HG02870 (cell line): ENCODE measurements at regions not wholly inside any gene's neighbourhood (a gene's known extent, or its start where the extent isn't known, plus 50 kb on each side); places are given as distances from the start of the nearest gene placed in this dataset.
"Not testable (repeated sequence)": the region's sequence is repeated elsewhere in the genome, so short reads cannot be mapped to it uniquely, and the experiment has no call there.

Source experiments
- ATAC-seq: cut with Tn5 transposase; IDR thresholded peaks from one replicate; pipeline ENCODE4 v1.9.1; 2021; ENCODE audit warnings: mild to moderate bottlenecking, moderate library complexity; ENCODE audit not compliant: unreplicated experiment

- ATAC-seq, result no peak
Measured at GRCh38 chr7:97373736-97374135, 256.2 kb downstream of the SDHAF3 start.

- ATAC-seq, result no peak
Measured at GRCh38 chr7:97377713-97378112, 260.2 kb downstream of the SDHAF3 start.

GRCh38 chr7:97381815-97382554 is 264.5 kb downstream of the SDHAF3 start:
- ATAC-seq, result no peak

GRCh38 chr7:97390052-97390451 is 272.6 kb downstream of the SDHAF3 start:
- no peak for ATAC-seq

- no peak for ATAC-seq
Measured at GRCh38 chr7:97390915-97391593, 273.6 kb downstream of the SDHAF3 start.

GRCh38 chr7:97401398-97401797 is 283.9 kb downstream of the SDHAF3 start:
- ATAC-seq, result no peak

- ATAC-seq, result no peak
Measured at GRCh38 chr7:97405835-97406234, 288.3 kb downstream of the SDHAF3 start.

- no peak for ATAC-seq
Measured at GRCh38 chr7:97407106-97407505, 289.6 kb downstream of the SDHAF3 start.

GRCh38 chr7:97409346-97409745 is 291.8 kb downstream of the SDHAF3 start:
- ATAC-seq, result no peak

- no peak for ATAC-seq
Measured at GRCh38 chr7:97418312-97418711, 300.8 kb downstream of the SDHAF3 start.

GRCh38 chr7:97419898-97420297 is 302.4 kb downstream of the SDHAF3 start:
- ATAC-seq, result no peak

- no peak for ATAC-seq
Measured at GRCh38 chr7:97421307-97421930, 303.9 kb downstream of the SDHAF3 start.

- ATAC-seq, result no peak
Measured at GRCh38 chr7:97422046-97422445, 304.5 kb downstream of the SDHAF3 start.

- no peak for ATAC-seq
Measured at GRCh38 chr7:97430006-97430405, 301.9 kb upstream of the TAC1 start.

- no peak for ATAC-seq
Measured at GRCh38 chr7:97439637-97440214, 292.2 kb upstream of the TAC1 start.

GRCh38 chr7:97446361-97446760 is 285.5 kb upstream of the TAC1 start:
- ATAC-seq, result no peak

GRCh38 chr7:97449448-97449847 is 282.4 kb upstream of the TAC1 start:
- not testable (repeated sequence) for ATAC-seq

GRCh38 chr7:97450516-97450915 is 281.4 kb upstream of the TAC1 start:
- no peak for ATAC-seq

GRCh38 chr7:97454636-97455035 is 277.2 kb upstream of the TAC1 start:
- no peak for ATAC-seq

GRCh38 chr7:97457054-97457453 is 274.8 kb upstream of the TAC1 start:
- no peak for ATAC-seq

- ATAC-seq, result no peak
Measured at GRCh38 chr7:97460433-97460832, 271.5 kb upstream of the TAC1 start.

- ATAC-seq, result no peak
Measured at GRCh38 chr7:97461596-97461995, 270.3 kb upstream of the TAC1 start.
